GM19467 (cell line): ENCODE measurements at regions not wholly inside any gene's neighbourhood (a gene's known extent, or its start where the extent isn't known, plus 50 kb on each side); places are given as distances from the start of the nearest gene placed in this dataset.
A peak's percentile ranks its signal among the peaks of the same experiment; 100 is the strongest.

Experiments used
- ATAC-seq: cut with Tn5 transposase; IDR thresholded peaks from one replicate; pipeline ENCODE4 v1.9.1; 2021; ENCODE audit warnings: mild to moderate bottlenecking, moderate library complexity; ENCODE audit not compliant: unreplicated experiment

DNA sequence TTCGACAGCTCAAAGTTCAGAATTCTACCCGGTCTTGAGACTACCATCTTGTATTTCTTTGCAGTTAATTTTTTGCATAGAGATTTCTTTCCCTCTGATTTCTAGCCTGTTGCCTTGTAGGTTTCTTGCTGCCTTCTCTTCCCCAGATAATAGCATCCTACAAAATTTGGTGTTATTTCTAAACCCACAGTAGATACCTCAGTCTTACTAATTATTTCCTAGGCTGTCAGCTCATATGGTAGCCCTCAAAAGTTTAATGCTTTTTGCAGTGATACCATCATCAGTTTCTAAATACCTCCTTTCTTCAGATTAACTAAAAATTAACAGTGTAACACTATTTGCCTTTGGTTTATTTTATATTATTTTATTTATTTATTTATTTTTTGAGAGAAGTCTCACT is 61.9 kb upstream of the TMPO start:
- ATAC-seq, result no peak

DNA sequence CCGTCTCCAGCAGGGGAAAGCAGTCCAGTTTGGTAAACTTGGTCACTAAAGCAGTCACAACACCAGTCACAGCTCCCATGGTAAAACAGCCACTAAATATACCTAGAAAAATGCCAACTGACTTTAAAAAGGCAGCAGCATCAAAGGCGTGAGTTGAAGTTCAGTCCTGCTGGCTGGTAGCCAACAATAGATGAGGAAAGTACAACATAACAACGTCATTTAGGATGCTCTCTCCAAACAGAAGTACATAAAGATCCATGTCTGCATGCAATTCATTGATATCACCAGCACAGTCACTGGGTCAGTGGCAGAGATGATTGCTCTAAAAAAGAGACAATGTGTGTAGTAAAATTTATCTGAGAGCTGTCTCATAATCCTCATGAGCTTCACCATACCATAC is 59.3 kb upstream of the TMPO start:
- ATAC-seq, result no peak

DNA sequence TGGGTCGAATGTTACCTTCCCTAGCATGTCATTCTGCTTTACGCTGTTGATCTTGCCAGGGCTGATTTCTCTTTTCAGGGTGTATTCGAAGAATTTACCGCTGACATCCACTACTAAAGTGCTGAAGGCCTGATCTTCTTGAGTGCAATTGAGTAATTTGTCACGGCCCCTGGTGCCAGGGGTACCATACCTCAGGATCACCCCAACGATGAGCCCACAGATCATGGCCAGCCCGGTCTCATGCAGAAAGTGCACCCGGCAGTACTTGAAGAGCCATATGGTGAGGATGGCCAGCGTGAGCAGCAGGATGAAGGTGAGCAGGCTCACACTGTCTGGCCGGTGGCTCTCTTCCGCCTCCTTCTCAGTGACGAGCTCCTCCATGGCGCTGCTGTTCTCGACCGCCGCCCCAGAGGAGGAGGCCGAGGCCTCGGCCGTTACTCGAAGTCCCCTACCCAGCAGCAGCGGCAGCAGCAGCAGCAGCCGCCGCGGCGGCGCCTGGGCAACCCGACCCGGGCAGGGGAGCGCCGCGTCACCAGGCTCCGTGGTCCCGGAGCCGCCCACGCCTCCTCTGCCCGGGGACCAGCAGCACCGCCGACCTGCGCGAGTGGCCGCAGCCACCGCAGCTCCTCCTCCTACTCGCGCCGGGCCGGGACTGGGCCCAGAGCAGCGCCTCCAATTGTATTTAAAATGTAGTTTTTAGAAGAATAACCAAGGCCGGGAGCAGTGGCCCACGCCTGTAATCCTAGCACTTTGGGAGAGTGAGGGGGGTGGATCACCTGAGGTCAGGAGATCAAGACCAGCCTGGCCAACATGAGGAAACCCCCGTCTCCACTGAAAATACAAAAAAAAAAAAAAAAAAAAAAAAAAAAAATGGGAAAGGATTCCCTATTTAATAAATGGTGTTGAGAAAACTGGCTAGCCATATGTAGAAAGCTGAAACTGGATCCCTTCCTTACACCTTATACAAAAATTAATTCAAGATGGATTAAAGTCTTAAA is 58.5 kb upstream of the TMPO start:
- ATAC-seq, result peak; percentile 87

DNA sequence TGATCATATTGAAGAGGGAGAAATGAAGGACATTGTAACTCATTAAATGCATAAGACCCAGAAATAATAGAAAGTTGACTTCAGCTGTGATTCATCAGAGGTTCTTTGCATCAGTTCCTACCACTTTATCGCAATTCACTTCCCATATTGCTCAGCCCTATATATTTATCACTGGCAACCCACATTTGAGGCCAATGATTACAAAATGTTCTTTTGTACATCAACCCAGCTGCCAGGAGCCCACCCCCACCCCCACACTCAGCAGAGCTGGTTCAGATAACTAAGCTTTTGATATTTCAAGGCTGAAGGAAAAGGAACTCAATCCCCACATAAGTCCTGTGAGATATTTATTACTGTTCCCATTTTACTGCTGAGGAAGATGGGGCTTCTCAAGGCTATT is 51.2 kb upstream of the TMPO start:
- no peak for ATAC-seq

GRCh38 chr12:98465505-98465904 is 49.9 kb upstream of the TMPO start:
- ATAC-seq, result no peak
